Upper lobe of left lung (tissue), 4 donors: ENCODE measurements at regions not wholly inside any gene's neighbourhood (a gene's known extent, or its start where the extent isn't known, plus 50 kb on each side); places are given as distances from the start of the nearest gene placed in this dataset.
A peak's percentile ranks its signal among the peaks of the same experiment; 100 is the strongest.

Experiments
- CTCF ChIP-seq, 6 experiments: fragments of 450-650 bp in 4 of 6; fragments of 200-600 bp in 2 of 6; sonication (generic) in 2 of 6; IDR thresholded peaks; one replicate each; pipeline ENCODE4 v1.5.1; 2016 to 2019; ENCODE audit warnings: antibody characterized with exemption in 6 of 6
- EP300 ChIP-seq, 4 donors: sonication (generic); formaldehyde crosslinking; IDR thresholded peaks; one replicate each; pipeline ENCODE4 v1.5.1; 2017; ENCODE audit warnings: antibody characterized with exemption in 4 of 4, control low read depth in 2 of 4
- POLR2A ChIP-seq, 4 donors: fragments of 450-650 bp; IDR thresholded peaks; one replicate each; pipeline ENCODE4 v1.5.1; 2016 to 2017; ENCODE audit warnings: antibody characterized with exemption in 4 of 4, mild to moderate bottlenecking in 2 of 4
- POLR2AphosphoS5 ChIP-seq, 2 donors: sonication (generic); formaldehyde crosslinking; IDR thresholded peaks; one replicate each; pipeline ENCODE4 v1.5.1; 2017; ENCODE audit warnings: antibody characterized with exemption in 2 of 2

GRCh38 chr3:177591379-177591778, 394.1 kb upstream of the TBL1XR1 start:
- TF ChIP-seq CTCF (IDR thresholded peaks at IDR 0.05) = no peak
- peak in 1 of 4 donors; percentile 48 for TF ChIP-seq POLR2A (IDR thresholded peaks at IDR 0.05)
- TF ChIP-seq POLR2AphosphoS5 (IDR thresholded peaks at IDR 0.05) = peak in 1 of 2 donors; percentile 29
- peak in 1 of 4 donors; percentile 48 for TF ChIP-seq EP300 (IDR thresholded peaks at IDR 0.05)
